MM.1S (cell line): ENCODE measurements at regions not wholly inside any gene's neighbourhood (a gene's known extent, or its start where the extent isn't known, plus 50 kb on each side); places are given as distances from the start of the nearest gene placed in this dataset.

Experiments used
- EZH2phosphoT487 ChIP-seq: fragments of 300-600 bp; sonication (generic); IDR thresholded peaks from 2 replicates; pipeline ENCODE4 v1.6.1; 2018; ENCODE audit warnings: antibody characterized with exemption, low read length
- TF ChIP-seq, protein P1 (sequence below): fragments of 300-600 bp; sonication (generic); IDR thresholded peaks from 2 replicates; pipeline ENCODE4 v1.5.1; 2016; ENCODE audit warnings: antibody characterized with exemption, low read length, mixed read lengths

DNA sequence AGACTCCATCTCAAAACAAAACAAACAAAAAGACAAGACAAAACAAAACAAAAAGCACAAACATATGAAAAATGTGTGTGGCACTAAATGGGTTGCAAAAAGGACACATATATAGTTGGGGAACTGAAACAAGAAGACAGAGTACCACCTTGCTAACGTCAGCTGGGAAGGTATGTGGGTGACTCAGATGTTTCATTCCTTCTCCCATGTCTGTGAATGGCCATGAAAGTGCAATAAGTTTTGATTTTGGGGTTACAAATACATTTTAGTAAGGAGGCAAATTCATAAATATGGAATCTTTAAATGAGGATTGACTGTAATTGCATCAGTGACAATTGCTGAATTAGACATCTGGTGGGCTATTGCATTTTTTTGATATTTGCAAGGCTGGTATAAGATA, 81.6 kb upstream of the KLF4 start:
- TF ChIP-seq, protein P1, sequence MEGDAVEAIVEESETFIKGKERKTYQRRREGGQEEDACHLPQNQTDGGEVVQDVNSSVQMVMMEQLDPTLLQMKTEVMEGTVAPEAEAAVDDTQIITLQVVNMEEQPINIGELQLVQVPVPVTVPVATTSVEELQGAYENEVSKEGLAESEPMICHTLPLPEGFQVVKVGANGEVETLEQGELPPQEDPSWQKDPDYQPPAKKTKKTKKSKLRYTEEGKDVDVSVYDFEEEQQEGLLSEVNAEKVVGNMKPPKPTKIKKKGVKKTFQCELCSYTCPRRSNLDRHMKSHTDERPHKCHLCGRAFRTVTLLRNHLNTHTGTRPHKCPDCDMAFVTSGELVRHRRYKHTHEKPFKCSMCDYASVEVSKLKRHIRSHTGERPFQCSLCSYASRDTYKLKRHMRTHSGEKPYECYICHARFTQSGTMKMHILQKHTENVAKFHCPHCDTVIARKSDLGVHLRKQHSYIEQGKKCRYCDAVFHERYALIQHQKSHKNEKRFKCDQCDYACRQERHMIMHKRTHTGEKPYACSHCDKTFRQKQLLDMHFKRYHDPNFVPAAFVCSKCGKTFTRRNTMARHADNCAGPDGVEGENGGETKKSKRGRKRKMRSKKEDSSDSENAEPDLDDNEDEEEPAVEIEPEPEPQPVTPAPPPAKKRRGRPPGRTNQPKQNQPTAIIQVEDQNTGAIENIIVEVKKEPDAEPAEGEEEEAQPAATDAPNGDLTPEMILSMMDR, result no peak
- TF ChIP-seq EZH2phosphoT487, result no peak
